A673 (cell line): ENCODE measurements at regions not wholly inside any gene's neighbourhood (a gene's known extent, or its start where the extent isn't known, plus 50 kb on each side); places are given as distances from the start of the nearest gene placed in this dataset.

ENCODE experiments used
- EZH2 ChIP-seq: fragments of 200-600 bp; sonication (generic); IDR thresholded peaks from 2 replicates; pipeline ENCODE4 v1.6.1; 2017; ENCODE audit warnings: borderline replicate concordance, low read depth, mild to moderate bottlenecking, mixed read lengths, antibody characterized with exemption, low read length; ENCODE audit not compliant: poor library complexity, severe bottlenecking
- TF ChIP-seq, protein P1 (sequence below): fragments of 300-800, 200-600 bp; sonication (generic); conservative IDR thresholded peaks from 2 replicates; pipeline ENCODE4 v1.5.1; 2017; ENCODE audit warnings: low read depth, mild to moderate bottlenecking, antibody characterized with exemption, low read length, moderate library complexity, mixed read lengths

- TF ChIP-seq, protein P1, sequence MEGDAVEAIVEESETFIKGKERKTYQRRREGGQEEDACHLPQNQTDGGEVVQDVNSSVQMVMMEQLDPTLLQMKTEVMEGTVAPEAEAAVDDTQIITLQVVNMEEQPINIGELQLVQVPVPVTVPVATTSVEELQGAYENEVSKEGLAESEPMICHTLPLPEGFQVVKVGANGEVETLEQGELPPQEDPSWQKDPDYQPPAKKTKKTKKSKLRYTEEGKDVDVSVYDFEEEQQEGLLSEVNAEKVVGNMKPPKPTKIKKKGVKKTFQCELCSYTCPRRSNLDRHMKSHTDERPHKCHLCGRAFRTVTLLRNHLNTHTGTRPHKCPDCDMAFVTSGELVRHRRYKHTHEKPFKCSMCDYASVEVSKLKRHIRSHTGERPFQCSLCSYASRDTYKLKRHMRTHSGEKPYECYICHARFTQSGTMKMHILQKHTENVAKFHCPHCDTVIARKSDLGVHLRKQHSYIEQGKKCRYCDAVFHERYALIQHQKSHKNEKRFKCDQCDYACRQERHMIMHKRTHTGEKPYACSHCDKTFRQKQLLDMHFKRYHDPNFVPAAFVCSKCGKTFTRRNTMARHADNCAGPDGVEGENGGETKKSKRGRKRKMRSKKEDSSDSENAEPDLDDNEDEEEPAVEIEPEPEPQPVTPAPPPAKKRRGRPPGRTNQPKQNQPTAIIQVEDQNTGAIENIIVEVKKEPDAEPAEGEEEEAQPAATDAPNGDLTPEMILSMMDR = no peak
- TF ChIP-seq EZH2 = no peak
Measured at GRCh38 chr16:51056331-51056730, 94.7 kb downstream of the SALL1 start.
